ENCODE measurements at regions not wholly inside any gene's neighbourhood (a gene's known extent, or its start where the extent isn't known, plus 50 kb on each side); places are given as distances from the start of the nearest gene placed in this dataset.
"Not testable (repeated sequence)": the region's sequence is repeated elsewhere in the genome, so short reads cannot be mapped to it uniquely, and the experiment has no call there.

- no peak for DNase-seq
These were observed 232.5 kb downstream of the PARP8 start for GRCh38 chr5:50898966-50899365.

DNA sequence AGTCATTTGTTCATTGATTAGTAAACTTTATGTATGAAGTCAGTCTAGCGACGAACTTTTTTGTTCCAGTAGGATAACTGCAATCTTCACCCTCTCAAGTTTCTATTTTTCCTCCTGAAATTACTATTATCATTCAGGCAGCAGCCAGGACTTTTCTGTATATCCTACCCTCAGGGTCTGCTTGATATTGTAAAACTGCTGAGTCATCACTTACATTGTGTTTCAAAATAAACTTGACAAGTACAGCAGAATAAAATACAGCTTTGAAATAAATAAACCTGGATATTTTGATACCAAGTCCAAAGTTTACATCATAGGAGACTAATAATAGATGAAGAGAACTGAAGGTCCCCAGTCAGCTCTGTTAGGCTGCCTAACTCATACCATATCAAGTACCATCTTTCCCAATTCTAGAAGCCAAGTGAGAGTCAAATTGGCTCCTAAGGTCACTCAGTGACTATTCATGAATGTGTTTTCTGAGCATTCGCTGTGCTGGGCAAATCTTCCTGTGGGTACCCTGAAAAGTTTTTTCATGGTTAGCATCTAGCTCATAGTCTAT, 234.6 kb downstream of the PARP8 start:
- no peak for DNase-seq

DNA sequence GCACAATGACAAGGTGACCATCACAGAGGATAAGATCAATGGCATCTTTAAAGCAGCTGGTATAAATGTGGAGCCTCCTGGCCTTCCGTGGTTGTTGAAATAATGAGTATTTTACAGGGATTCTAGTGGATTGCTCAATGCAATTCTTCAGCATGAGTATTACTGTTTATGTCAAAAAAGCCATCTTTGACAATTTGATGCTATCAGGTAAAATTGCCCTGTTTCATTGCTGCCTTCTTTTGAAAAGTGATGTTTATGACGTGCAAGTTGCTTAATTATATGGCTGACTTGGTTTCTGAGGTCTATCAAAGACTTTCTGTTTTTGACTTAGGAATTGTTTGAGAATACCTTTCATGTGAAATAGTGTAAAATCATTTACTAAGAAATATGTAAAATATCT, 237.2 kb downstream of the PARP8 start:
- no peak for DNase-seq

DNA sequence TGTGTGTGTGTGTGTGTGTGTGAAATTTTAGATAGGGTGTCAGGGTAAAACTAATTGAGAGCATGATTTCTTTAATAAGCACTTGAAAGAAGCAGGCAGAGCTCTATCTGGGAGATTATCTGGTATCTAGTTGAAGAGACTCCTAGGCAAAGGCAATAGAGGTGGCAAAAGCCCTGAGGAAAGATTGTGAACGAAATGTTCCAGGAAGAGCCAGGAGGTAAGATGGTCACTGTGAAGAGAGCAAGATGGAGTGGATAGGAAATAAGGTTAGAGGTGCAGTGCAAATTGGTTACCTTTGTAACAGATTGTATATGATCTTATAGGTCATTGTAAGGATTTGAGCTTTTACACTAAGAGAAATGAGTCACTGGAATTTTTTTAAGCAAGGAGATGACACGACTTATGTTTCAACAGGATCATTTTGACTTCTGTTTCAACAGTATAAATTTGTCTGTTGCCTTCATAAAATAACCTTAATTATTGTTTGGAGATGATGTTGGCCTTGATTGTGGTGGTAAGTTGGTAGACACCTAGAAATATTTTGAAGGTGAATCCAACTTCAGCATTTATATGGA, 239.6 kb downstream of the PARP8 start:
- DNase-seq = no peak

DNA sequence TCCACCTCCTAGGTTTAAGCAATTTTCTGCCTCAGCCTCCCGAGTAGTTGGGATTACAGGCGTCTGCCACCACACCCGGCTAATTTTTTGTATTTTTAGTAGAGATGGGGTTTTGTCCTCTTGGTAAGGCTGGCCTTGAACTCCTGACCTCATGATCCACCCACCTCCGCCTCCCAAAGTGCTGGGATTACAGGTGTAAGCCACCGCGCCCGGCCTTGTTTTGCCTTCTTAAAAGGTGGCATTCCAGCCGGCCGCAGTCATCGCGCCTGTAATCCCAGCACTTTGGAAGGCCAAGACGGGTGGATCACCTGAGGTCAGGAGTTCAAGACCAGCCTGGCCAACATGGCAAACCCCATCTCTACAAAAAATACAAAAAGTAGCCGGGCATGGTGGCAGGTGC, 253.7 kb downstream of the PARP8 start:
- not testable (repeated sequence) for DNase-seq

DNA sequence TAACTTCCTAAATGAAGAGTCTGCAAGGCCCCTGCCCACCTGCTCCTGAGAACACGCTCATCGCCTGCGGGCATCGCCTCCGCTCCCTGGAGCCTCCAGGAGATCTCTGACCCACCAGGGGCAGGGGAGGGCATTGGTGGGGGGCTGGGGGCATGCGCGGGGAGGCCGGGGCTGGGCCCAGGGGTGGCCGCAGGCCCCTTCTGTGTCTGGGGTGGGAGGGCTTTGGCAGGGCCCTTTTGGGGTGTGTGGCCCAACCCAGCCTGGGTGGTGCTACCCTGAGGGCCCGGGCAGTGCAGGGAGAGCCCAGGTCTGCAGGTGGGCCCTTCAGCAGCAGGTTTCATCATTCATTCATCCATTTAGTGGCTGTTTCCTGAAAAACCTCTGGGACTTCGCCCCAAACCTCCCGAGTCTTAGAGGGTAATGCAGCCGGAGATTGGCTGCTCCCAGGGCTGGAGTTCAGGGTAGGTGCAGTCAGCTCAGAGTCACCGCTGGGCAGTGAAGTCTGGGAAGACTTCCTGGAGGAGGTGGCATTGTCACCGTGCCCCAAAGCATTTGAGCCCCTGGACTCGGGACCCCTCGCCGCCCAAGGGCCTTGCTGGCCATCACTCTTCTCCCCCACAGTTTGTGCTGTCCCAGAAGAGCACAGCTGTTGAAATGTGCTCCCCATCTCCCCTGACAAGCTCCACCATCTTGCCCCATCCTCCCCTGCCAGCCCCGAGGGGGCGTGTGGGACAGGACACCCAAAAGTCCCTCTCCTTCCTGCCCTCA, 255.1 kb downstream of the PARP8 start:
- DNase-seq = no peak

- not testable (repeated sequence) for DNase-seq
These were observed 255.9 kb downstream of the PARP8 start for GRCh38 chr5:50922134-50922941.

DNA sequence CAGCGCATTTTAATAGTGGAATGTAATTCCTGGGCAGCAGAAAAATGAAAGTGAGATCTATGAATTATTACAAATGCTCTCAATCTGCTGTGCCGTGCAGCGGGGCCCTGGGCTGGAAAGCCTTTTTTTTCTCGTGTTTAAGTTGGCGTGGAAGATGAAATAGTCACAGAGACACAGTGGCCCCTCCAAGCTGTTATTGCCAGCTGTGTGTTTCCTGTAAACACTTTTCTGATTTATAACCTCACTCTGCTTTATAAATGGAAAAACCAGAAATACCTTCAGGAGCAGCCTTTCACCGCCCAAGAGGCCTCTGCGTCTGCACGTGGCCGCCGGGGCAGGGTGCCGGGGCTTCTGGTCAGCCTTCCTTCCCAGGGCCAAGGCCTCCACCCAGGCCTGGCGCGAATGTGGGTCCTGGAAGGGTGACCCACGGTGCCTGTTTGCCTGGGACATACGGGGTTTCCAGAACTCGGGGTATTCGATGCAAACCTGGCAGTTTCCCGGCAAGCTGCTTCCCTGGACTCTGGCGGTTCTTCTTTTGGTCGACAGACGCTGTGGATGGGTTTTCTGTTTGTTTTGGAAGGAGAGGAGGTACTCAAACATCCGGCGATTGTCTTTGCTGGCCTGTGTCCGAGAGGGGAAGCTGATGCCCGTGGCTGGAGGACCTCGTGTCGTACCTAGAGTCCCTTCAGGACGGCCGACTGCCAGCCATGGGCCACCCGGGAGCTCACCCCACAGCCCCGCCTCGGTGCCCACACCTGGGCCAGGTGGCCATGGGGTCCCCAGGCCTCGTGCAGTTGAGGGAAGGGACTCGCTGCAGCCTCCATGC, 256.7 kb downstream of the PARP8 start:
- DNase-seq = no peak

GRCh38 chr5:50923768-50924494, 257.5 kb downstream of the PARP8 start:
- no peak for DNase-seq

GRCh38 chr5:50927953-50928352, 261.5 kb downstream of the PARP8 start:
- no peak for DNase-seq

DNA sequence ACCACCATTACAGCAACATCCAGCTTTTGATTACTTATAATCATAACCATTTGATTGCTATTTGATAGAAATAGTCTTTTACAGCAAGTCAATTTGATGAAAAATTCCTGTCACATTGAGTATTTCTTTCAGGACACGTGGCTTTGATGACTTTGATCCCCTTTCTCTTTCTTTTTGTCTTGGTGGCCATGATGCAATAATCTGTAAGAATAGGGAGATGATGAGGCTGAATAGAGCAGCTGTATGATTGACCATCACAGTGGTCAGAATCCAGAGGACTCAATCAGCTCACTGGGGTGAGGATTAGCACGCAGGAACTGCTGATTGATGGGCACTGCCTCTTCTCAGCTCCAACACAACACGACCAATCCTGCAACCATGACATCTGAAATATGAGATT, 262.7 kb downstream of the PARP8 start:
- no peak for DNase-seq

GRCh38 chr5:50934343-50934742, 267.9 kb downstream of the PARP8 start:
- DNase-seq = no peak

DNA sequence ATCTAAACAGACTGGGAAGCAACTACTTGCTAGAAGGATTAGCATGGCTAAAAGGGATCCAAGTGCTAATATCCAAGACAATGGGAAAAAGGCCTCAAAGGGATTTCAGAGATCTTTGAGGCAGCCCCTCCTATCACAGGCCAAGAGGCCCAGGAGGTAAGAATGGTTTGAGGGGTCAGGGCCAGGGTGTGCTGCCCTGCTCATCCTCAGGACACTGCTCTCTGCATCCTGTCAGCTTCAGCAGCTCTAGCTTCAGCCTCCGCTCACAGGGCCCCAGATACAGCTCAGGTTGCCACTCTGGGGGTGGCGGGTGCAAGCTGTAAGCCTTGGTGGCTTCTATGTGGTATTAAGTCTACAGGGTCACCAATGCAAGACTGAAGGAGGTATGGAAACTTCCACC, 278.7 kb downstream of the PARP8 start:
- DNase-seq = no peak

DNA sequence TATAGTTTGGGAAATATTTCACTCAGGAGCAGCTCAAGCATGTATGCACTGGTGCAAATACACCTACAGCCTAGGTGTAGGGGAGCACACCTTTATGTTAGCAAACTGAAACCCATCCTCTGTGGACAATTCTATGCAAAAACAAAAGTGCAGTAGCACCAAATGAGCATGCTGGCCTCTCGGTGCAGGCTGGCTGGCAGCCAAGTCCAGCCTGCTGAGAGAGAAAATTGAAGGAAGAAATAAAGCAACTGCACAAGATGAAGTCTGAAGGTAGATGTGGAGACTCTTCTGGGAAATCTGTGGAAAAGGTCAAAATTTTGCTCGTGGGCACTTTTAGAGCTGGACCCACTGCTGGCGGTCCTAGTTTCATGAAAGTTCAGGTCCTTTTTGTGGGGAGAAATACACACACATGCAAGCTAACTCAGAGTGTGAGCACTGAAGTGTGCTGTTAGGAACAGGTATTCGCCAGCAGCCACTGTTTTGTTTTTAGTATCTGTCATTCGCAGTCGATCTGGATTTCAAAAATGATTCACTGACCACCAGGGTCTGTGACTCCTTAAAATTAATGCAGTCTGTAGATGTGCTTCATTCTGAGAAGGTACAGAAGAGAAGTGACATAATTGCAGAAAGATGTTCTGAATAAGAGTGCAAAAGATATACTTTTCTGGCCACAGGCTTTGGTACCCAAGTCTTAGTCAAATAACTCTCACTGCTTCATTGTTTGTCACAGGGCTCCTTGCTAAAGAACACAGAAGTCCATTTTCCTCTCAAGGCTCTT, 281.7 kb downstream of the PARP8 start:
- DNase-seq = no peak

- no peak for DNase-seq
These were observed 286.9 kb downstream of the PARP8 start for GRCh38 chr5:50953290-50953689.

- DNase-seq = peak in 1 of 14 donors; percentile 16
These were observed 292.5 kb downstream of the PARP8 start for GRCh38 chr5:50958852-50959457.

DNA sequence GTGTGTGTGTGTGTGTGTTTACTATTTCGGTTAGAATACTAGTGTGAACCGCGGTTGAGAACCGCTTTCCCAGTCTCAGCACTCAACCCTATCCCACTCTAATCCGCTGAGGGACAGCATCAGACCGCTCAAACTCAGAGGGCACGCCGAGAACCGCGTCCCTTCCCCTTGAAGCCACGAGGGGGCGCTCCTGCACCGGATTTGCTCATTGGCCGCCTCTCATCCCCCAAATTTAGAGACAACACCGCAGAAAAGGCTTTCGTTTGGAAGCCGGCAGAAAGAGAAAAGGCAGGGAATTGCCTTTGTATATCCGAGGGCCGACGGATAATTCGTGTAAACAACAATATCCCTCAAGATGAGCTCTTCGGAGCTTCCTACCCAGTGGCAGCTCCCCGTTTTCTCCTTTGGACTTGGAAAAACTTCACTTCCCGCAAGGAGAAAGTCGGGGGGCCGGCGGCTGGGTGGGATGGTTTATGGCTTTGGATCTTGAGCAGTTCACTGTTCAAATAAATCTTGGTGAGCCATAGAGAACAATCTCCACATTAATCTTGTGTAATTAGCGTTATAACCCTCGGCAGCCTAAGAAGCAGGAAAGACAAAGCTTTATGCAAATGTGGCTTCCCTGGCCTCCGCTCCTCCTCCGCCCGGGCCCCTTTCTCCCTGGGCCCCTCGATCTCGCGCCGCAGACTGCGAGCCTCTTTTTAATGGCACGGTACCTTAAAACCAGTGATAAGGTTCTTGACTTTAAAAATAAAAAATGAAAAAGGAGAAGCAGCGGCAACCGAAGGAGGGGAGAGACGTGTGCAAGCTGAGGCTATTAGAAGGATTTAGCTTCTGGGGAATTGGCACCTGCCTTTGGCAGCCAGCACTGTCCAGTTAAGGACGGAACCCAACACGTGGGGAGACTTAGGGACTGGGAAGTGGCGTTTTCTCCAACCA, 296.8 kb downstream of the PARP8 start:
- DNase-seq = peak in 12 of 14 donors; percentile 24 to 82 (median 64)

GRCh38 chr5:50963971-50964745, 297.7 kb downstream of the PARP8 start:
- DNase-seq = peak in 1 of 14 donors; percentile 10
